Psoas muscle (tissue), 7 donors: ENCODE measurements at regions not wholly inside any gene's neighbourhood (a gene's known extent, or its start where the extent isn't known, plus 50 kb on each side); places are given as distances from the start of the nearest gene placed in this dataset.
"Not testable (repeated sequence)": the region's sequence is repeated elsewhere in the genome, so short reads cannot be mapped to it uniquely, and the experiment has no call there.

Experiments
- ATAC-seq, 4 donors: fragments of 200-7000 bp; cut with Tn5 transposase; one replicate each; pipeline ENCODE4 v1.9.1; 2020; ENCODE audit warnings: moderate library complexity in 3 of 4, mild to moderate bottlenecking in 2 of 4
- DNase-seq, 2 donors: peaks; one replicate each; pipeline ENCODE4 v3.0.0-alpha.2; 2020
- H3K27ac ChIP-seq: fragments of 200-600 bp; one replicate; pipeline ENCODE4 v1.8.0; 2022
- H3K27me3 ChIP-seq, 3 donors: fragments of 200-600 bp in 1 of 3; one replicate each; pipeline versions ENCODE4 v1.6.1 to v1.8.0; 2013 to 2022; ENCODE audit warnings: low read length in 2 of 3, mild to moderate bottlenecking in 2 of 3, moderate library complexity in 1 of 3; ENCODE audit not compliant: insufficient read depth in 3 of 3
- H3K36me3 ChIP-seq, 2 donors: fragments of 200-600 bp in 1 of 2; one replicate each; pipeline versions ENCODE4 v1.6.1 to v1.8.0; 2013 to 2022; ENCODE audit warnings: low read depth in 1 of 2, mild to moderate bottlenecking in 1 of 2, moderate library complexity in 1 of 2; ENCODE audit not compliant: insufficient read depth in 1 of 2
- H3K4me1 ChIP-seq: fragments of 200-600 bp; one replicate; pipeline ENCODE4 v1.8.0; 2022
- H3K4me3 ChIP-seq: fragments of 200-600 bp; one replicate; pipeline ENCODE4 v1.8.0; 2022; ENCODE audit warnings: mild to moderate bottlenecking
- H3K9me3 ChIP-seq: fragments of 200-600 bp; one replicate; pipeline ENCODE4 v1.8.0; 2022
- WGBS, 3 donors: extraction: QIAGEN DNeasy Blood & Tissue Kit; methylation state at CpG; one replicate each; pipeline versions ENCODE4 v1.1.6 to v1.1.7; 2013; 5-methylcytosine and 5-hydroxymethylcytosine counted together
- intact Hi-C, 2 donors: fragments of 100-400 bp; cut with DNase I; formaldehyde crosslinking; loops; one replicate each; pipeline versions ENCODE4 v1.11.0 to v1.14.2; 2022
- TF ChIP-seq, protein P1 (sequence below): fragments of 200-600 bp; IDR thresholded peaks from one replicate; pipeline ENCODE4 v1.8.0; 2022; ENCODE audit warnings: antibody characterized with exemption
- donor health status: healthy with polysubstance abuse.
- donor health status: DM: no; HTN: no; CAD: no; lungs with moderate emphysema.
- donor health status: Bipolar disorder and iron deficiency.
- donor health status: healthy.
- donor health status: DM: yes; HTN: yes; CAD: no.
- donor health status: DM: no; HTN: no; CAD: no.
- donor health status: DM: yes; HTN: yes; CAD: no.

DNA sequence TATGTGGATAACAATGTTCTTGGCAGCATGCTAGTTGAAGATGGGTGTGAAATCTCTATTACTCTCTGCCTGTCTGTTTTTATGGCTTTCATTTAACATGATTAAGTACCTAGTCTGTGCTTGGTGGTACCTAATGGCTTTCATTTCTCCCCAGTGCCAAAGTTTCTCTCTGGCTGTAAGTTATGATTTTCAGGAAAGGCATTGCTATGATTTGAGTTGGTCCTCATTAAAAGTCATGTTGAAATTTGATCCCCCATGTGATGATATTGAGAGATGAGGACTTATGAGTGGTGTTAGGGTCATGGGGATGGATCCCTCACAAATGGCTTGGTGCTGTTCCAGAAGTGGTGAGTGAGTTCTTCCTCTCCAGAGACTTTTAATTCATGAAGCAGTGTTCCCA is 162.4 kb upstream of the IL15 start:
- intact Hi-C loops = no loop called here
- DNase-seq = no peak
- no peaks in the 10 kb centered on the region for H3K9me3 ChIP-seq
- H3K36me3 ChIP-seq = no peaks in the 10 kb centered on the region
- no peak overlapping the region for H3K4me3 ChIP-seq
- TF ChIP-seq, protein P1, sequence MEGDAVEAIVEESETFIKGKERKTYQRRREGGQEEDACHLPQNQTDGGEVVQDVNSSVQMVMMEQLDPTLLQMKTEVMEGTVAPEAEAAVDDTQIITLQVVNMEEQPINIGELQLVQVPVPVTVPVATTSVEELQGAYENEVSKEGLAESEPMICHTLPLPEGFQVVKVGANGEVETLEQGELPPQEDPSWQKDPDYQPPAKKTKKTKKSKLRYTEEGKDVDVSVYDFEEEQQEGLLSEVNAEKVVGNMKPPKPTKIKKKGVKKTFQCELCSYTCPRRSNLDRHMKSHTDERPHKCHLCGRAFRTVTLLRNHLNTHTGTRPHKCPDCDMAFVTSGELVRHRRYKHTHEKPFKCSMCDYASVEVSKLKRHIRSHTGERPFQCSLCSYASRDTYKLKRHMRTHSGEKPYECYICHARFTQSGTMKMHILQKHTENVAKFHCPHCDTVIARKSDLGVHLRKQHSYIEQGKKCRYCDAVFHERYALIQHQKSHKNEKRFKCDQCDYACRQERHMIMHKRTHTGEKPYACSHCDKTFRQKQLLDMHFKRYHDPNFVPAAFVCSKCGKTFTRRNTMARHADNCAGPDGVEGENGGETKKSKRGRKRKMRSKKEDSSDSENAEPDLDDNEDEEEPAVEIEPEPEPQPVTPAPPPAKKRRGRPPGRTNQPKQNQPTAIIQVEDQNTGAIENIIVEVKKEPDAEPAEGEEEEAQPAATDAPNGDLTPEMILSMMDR = no peak
- no peak overlapping the region for H3K27ac ChIP-seq
- no peak for ATAC-seq
- H3K4me1 ChIP-seq = no peaks in the 10 kb centered on the region
- H3K27me3 ChIP-seq = no peaks in the 10 kb centered on the region

DNA sequence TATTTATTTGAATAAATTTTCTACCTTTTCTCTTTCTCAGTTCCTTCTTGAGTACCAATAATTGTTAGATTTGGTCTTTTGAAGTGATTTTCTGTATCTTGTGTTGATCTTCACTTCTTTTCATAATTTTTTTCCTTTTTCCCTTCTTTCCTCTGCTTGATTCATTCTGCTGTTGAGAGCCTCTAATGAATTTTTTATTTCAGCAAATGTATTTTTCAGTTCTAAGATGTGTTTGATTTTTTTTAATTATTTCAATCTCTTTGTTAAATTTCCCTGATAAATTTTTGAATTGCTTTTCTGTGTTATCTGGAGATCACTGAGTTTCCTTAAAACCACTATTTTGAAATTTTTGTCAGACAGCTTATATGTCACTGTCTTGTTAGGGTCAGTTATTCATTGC is 155.4 kb upstream of the IL15 start:
- H3K9me3 ChIP-seq = peaks cover 21% of the 10 kb centered on the region
- TF ChIP-seq, protein P1 = no peak

DNA sequence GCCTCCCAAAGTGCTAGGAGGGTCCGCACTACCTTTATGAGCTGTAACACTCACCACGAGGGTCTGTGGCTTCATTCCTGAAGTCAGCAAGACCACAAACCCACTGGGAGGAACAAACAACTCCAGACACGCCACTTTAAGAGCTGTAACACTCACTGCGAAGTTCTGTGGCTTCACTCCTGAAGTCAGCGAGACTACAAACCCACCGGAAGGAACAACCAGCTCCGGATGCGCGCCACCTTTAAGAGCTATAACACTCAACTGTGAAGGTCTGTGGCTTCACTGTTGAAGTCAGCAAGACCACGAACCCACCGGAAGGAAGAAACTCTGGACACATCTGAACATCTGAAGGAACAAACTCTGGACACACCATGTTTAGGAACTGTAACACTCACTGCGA is 152.1 kb upstream of the IL15 start:
- H3K9me3 ChIP-seq = peaks cover 21% of the 10 kb centered on the region
- 88 to 95% (median 89%) methylated on average over 12 of the region's 12 CpGs for WGBS, 3 donors
- H3K4me1 ChIP-seq, H3K27me3 ChIP-seq, H3K27ac ChIP-seq, H3K4me3 ChIP-seq, DNase-seq, intact Hi-C loops, H3K36me3 ChIP-seq, ATAC-seq: not testable (repeated sequence)

More for the DNA sequence above, 155.4 kb upstream of the IL15 start:
- H3K4me3 ChIP-seq = no peak overlapping the region
- H3K36me3 ChIP-seq = no peaks in the 10 kb centered on the region
- H3K4me1 ChIP-seq = no peaks in the 10 kb centered on the region
- ATAC-seq (no peak), DNase-seq (no peak)
- intact Hi-C loops = no loop called here
- H3K27me3 ChIP-seq = no peaks in the 10 kb centered on the region
- no peak overlapping the region for H3K27ac ChIP-seq

DNA sequence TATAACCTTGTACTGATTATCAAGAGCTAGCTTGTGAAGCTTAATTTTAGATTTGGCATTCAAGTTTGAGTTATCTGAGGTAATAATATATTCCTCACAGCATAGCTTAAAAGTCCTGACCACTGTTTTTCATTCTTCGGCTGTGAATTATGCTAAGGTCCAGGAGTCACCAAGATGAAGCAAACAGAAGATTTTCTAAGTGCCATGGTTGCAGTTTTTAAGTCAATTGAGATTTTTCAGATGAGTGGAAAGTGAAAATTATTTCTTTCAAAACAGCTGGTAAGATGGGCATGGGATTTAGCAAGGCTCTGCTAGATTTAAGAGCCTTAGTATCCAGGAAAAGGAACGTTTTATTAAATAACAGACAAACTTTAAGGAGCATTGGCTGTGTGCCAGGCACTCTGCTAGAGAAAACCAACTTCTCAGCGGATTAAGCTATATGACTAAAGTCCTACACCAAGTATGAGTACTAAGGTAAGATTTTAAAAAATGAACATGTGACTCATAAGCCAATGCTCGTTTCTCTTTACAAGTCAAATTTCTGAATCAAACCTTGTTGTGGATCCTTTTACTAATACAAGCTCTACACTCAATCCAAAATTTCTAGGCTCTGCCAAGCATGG is 149.9 kb upstream of the IL15 start:
- WGBS, 3 donors = 40 to 46% (median 46%) methylated on average over 4 of the region's 4 CpGs
- intact Hi-C loops = no loop called here

DNA sequence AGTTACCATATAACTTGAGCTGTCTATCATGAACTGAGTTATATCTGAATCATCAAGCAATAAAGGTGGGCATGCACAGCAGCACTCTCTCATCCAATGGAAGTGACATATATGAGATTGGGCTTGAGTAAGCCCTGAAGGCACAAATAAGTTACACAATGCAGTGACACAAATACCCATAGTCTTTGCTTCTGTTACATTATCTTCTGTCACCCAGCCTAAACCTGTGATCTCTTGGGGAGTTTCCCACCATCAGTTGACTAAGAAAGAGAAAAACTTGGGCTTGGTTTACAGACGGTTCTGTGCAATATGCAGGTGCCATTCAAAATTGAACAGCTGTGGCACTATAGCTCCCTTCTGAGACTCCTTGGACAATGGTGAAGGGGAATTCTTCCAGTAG is 138.8 kb upstream of the IL15 start:
- Histone ChIP-seq H3K27me3 (no peaks in the 10 kb centered on the region), H3K36me3 (no peaks in the 10 kb centered on the region), H3K9me3 (no peaks in the 10 kb centered on the region), H3K4me1 (no peaks in the 10 kb centered on the region), H3K4me3 (no peak overlapping the region), H3K27ac (no peak overlapping the region)
- no peak for DNase-seq
- 43 to 57% (median 50%) methylated on average over 1 of the region's 1 CpG for WGBS, 3 donors
- intact Hi-C loops = no loop called here
- TF ChIP-seq, protein P1 = no peak
- ATAC-seq = no peak

More for the DNA sequence above, 149.9 kb upstream of the IL15 start:
- ATAC-seq (no peak), DNase-seq (no peak)
- Histone ChIP-seq H3K36me3 (no peaks in the 10 kb centered on the region), H3K4me1 (no peaks in the 10 kb centered on the region), H3K27me3 (no peaks in the 10 kb centered on the region), H3K9me3 (peaks cover 6% of the 10 kb centered on the region), H3K4me3 (no peak overlapping the region), H3K27ac (no peak overlapping the region)
- TF ChIP-seq, protein P1 = no peak
